GM18868 (cell line): ENCODE measurements at regions not wholly inside any gene's neighbourhood (a gene's known extent, or its start where the extent isn't known, plus 50 kb on each side); places are given as distances from the start of the nearest gene placed in this dataset.
"Not testable (repeated sequence)": the region's sequence is repeated elsewhere in the genome, so short reads cannot be mapped to it uniquely, and the experiment has no call there.

Source experiments
- ATAC-seq: cut with Tn5 transposase; IDR thresholded peaks from one replicate; pipeline ENCODE4 v1.9.1; 2021; ENCODE audit warnings: mild to moderate bottlenecking, moderate library complexity; ENCODE audit not compliant: unreplicated experiment

DNA sequence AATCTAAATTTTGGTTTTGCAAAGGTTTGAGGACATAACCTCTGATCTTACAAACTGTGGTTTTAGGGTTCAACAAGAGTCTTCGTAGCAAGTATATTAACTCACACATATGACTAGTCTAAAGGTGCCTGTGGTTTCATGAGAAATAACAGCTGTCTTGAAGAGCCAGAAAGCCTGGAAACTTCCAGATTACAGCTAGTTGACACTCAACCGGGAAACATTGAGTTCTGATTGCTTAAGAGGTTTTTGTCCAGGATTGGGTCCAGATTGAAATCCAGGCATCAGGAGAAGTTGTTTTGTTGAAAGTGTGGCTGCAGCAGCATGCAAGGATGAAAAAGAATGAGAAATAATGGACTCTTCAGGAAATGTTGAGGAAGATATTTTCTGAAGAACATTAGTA is 69.9 kb downstream of the TSPY2 start:
- not testable (repeated sequence) for ATAC-seq

DNA sequence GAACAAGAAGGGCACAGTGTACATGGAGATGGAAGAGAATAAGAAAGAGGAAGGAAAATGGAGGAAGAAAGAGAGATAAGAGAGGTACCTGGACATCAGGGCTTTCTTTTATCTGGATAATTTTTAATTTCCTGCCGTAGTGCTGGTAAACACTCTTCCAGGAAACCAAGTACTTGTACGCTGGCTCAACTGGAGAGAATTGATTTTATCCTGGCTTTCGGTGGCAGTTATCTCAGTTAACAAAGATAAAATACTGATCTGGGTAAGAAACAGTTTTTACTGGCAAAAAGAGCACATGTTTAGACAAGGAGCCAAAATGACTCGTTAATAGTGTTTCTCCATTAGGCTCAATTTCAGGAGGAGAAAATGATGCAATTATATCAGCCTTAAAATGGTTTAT is 70.4 kb downstream of the TSPY2 start:
- ATAC-seq = not testable (repeated sequence)

DNA sequence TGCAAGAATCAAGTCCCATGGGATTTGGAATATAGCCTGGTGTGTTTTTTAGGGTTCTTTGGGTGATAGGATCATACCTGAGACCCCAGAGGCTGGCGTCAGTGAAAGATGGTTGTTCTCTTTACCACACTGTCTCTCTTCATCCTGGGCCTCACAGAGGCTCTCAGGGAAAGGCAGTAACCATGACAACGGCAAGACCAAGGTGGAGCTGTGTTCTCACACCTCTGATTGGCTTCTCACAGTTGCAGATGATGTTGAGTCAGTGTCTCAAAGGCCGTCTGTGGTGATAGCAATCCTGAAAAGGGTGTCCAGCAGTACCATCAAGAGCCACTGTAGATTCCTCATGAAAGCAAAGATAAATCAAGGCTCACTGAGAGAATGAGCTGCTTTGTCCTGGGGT is 120.4 kb downstream of the TSPY2 start:
- ATAC-seq = not testable (repeated sequence)

DNA sequence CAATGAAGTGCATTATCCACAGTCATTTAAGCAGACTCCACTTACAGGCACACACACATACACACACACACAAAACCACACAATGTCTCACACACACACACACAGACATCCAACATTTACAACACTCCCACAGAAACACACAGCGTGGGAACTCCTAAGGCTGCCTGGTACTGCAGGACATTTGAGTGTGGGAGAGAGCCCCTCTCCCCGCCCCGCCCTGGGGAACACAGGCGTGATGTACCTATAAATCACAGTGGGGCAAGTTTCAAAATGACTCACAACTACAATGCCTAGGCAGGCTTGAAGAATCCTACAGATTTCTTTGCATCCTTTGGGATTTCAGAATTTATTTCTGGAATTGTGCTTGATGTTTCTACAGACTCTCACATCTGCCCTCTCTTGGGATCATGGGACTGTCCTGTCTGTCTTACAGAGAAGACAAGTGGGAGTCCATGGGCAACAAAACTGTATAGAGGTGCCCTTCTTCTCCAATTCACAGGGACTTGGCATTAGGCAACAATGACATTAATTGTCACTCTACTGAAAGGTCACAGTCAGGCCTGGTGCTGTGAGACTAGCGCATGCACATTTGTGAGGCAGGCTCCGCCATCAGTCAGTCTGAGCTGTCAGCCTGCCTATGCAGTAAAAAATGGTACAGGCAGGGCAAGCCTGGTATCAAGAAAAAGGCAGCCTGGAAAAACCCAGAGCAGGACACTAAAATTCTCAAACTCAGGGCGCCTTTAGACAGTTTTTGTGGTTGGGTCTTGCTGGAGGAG is 136.6 kb downstream of the TSPY2 start:
- peak; percentile 64 for ATAC-seq

DNA sequence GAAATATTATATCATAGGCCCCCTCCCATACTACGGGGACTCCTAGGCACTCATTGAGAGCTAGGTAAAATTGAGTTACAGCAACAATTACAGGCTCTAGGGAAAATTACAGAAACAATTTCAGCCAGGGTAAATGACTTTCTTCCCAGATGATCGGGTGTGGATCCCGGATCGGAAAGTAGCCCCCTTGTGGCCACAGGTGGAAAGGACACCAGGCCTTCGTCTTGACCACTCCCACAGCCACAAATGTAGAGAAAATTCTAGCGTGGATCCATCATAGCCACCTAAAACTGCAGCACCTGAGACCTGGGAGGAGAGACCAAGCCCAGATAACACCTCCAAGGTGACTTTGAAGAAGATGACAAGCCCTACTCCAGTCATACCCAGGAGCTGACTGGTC is 142.6 kb downstream of the TSPY2 start:
- not testable (repeated sequence) for ATAC-seq

DNA sequence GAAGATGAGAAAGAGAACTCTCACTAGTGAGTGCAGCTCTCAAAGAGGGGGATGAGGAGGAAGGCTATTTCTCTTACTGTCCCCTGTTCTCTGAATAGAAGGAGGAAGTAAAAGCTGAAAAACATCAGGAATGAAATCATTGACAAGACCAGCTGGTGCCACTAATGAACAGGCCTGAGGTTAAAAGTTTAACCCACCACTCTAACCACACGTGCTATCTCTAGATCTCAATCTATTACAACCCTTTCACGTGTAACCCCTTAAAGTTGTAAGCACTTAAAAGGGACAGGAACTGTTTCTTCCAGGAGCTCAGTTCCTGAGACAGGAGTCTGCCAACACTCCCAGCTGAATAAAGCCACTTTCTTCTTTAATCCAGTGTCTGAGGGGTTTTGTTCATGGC is 143.5 kb downstream of the TSPY2 start:
- peak; percentile 85 for ATAC-seq

DNA sequence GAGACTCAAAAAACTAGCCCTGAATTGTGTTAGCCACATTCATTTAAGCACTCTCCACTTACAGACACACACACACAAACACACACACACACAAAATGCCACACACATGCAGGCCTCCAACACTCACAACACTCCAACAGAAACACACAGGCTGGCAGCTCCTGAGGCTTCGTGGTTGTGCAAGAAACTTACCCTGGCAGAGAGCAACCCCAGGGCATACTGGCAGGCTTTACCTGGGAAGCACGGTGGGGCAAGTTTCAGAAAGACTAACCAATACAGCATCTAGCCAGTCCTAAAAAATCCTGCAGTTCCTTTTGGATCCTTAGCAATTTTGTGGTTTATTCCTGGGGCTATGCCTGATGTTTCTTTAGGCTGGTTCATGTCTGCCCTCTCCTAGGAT is 146.2 kb downstream of the TSPY2 start:
- ATAC-seq = not testable (repeated sequence)

DNA sequence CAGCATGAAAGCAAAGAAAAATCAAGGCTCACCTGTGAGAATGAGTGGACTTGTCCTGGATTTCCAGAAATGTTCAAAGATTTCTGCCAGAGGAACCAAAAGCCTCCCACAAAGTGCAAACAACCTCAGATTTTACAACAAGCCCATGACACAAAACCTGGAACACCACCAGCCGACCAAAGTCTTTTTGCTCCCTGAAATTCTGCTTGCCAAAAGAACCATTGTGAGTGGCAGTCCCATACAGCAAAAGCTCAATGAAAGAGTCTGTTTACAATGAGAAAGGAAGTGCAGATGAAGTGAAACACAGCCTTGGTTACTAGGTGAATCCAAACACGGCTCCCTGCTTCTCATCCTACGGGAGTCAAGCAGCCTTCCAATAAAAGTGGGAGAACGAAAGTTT is 147.2 kb downstream of the TSPY2 start:
- not testable (repeated sequence) for ATAC-seq

DNA sequence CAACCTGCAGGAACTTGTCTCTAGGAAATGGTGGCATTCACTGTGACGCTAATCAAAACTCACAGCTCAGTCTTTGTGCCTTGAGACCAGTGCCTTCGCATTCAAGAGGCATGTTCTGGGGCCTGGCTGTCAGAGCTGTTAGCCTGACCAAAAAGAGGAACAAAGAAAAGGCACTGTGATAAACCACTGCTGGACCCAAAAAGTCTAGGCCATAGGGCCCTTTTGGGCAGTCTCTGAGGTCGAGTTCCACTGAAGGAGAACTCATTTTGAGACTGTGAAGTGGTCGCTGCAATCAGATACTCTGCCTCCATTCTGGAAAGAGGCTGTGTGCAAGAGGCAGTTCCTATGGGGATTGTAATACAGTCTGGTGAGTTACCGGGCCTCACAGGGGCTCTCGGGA is 149.0 kb downstream of the TSPY2 start:
- peak; percentile 94 for ATAC-seq

DNA sequence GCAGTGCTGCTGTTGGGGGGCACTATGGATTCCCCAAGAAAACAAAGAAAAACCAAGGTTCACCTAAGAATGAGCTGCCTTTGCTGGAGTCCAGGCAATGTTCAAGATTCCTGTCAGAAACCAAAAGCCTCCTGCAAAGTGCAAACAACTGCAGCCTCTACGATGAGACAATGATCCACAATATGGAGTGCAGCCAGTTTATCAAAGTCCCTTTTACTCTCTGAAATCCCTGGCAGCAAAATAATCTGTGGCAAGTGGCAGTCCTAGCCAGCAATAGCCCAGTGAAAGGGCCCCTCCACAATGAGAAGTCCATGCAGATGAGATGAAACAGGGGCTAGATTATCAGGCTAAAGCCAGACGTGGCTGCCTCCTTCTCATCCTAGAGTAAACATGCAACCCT is 155.8 kb downstream of the TSPY2 start:
- not testable (repeated sequence) for ATAC-seq

DNA sequence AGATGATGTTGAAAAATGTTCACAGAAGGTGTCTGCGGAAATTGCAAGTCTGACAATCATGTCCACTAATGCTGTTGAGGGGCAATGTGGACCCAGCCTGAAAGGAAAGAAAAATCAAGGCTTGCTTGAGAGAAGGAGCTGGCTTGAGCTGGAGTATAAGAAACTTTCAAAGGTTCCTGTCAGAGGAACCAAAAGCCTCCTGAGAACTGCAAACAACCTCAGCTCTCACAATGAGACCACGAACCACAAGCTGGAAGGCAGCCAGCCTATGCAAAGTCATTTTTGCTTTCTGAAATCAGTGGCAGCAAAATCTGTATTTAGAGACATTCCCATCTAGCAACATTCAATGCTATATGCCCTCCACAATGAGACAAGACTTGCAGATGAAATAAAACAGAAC is 160.8 kb downstream of the TSPY2 start:
- peak; percentile 95 for ATAC-seq

DNA sequence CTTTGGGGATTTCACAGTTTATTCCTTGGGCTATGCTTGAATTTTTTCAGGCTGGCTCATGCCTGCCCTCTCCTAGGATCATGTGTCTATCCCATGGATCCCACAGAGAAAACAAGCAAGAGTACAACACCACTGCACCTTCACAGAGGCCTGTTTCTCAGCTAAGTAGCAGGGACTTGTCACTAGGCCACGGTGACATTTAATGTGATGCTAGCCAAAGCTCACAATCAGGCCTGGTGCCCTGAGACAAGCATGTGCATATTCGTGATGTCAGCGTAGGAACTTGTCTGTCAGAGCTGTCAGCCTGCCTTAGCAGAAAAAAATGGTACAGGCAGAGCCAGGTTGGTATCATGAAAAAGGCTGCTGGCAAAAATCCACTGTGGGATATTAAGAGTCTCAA is 173.1 kb downstream of the TSPY2 start:
- not testable (repeated sequence) for ATAC-seq

DNA sequence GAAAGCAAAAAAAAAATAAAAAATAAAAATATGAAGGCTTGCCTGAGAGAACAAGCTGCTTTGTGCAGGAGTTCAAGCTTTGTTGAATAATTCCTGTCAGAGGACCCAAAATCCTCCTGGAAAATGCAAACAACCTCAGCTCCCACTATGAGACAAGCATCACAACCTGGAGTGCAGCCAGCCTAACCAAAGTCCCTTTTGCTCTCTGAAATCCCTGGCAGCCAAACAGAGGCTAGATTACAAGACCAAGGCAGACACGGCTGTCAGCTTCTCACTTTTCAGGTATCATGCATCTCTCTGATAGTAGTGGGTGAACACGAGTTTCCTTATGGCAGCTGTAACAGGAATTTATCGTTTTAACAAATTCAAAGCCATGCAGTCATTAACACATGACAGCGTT is 180.7 kb downstream of the TSPY2 start:
- not testable (repeated sequence) for ATAC-seq

DNA sequence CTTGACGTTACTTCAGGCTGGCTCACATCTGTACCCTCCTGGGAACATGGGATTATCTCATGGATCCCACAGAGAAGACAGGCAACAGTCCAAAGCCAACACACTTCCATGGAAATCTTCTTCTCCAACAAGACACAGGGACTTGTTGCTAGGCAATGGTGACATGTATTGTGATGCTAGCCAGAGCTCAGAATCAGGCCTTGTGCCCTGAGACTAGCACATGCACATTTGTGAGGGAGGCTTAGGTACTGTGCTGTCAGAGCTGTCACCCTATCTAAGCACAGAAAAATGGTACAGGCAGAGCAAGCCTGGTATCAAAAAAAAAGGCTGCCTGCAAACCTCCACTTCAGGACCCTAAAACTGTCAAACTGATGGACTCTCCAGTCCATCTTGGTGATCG is 199.5 kb downstream of the TSPY2 start:
- ATAC-seq = not testable (repeated sequence)

DNA sequence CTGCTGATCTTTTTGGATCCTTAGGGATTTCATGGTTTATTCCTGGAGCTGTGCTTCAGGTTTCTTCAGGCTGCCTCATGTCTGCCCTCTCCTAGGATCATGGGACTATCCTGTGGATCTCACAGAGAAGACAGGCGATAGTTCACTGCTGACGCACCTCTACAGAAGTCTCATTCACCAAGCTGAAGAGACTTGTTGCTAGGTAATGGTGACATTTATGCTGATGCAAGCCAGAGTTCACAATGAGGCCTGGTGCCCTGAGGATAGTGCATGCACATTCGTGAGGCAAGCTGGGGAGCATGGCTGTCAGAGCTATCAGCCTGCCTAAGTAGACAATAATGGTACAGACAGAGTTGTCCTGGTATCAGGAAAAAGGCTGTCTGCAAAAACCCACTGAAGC is 201.4 kb downstream of the TSPY2 start:
- ATAC-seq = not testable (repeated sequence)

DNA sequence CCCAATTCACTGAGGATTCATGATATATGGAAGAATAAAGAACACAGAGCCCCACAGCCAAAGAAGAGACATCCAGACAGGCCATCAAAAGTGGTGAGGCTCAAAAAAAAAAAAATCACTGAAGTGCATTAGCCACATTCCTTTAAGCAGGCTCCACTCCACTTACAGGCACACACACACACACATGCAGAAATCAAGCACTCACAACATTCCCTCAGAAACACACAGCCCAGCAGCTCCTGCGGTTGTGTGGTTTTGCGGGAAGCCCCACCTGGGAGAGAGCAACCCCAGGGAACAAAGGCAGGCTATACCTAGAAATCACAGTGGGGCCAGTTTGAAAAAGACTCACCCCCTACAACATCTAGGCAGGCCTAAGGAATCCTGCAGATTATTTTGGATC is 222.3 kb downstream of the TSPY2 start:
- not testable (repeated sequence) for ATAC-seq

DNA sequence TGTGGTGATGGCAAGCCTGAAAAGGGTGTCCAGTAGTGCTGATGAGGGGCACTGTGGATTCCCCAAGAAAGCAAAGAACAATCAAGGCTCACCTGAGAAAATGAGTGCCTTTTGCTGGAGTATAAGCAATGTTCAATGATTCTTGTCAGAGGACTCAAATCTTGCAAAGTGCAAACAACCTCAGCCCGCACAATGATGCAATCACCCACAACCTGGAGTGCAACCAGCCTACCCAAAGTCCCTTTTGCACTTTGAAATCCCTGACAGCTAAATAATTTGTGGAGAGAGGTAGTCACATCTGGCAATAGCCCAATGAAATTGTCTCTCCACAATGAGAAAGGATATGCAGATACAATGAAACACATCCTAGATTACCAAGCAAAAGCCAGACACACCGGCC is 225.8 kb downstream of the TSPY2 start:
- ATAC-seq = not testable (repeated sequence)

DNA sequence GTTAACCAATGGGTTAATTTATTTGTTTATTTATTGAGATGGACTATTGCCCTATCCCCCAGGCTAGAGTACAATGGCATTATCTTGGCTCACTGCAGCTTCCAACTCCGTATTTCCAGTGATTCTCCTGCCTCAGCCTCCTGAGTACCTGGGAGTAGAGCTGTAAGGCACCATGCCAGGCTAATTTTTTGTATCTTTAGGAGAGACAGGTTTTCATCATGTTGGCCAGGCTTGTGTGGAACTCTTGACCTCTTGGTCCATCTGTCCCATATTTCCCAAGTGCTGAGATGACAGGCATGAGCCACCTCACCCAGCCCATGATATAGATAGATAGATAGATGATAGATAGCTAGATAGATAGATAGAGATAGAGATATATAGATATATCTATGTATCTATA is 249.4 kb downstream of the TSPY2 start:
- not testable (repeated sequence) for ATAC-seq

DNA sequence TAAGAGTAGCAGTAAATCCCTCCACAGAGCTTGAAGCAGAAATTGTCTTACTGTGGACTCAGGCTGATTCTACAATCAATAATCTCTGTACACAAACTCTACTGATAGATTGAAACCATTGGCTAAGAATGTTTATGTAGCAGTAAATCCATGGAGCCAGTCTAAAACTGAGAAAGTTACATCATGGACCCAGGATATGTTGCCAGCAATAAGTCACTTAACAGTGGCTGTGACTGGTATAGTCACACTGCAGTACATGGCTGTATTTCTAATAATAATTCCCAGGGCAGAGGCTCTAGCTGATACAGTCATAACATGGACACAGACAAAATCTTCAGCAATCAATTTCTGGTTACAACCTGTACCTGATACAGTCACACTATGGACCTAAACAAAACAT is 262.8 kb downstream of the TSPY2 start:
- not testable (repeated sequence) for ATAC-seq

DNA sequence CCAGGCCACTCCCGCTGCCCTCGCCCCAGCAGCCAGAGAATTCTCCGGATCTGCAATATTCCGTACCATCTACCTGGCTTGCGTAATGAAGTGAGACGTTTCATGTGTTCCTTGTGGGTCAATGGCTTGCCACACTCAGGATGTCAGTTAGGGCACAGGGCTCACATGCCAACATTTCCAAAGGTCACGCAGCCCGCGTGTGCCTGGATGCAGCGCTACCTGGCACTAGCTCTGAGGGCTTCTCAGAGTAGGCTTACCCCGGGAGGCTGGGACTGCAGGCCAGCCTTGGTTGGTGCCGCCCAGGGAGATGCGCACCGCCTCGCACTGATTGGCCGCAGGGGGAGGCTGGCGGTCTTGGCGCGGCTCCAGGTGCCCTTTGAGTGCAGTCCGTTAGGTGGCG is 274.0 kb downstream of the TSPY2 start:
- ATAC-seq = not testable (repeated sequence)

DNA sequence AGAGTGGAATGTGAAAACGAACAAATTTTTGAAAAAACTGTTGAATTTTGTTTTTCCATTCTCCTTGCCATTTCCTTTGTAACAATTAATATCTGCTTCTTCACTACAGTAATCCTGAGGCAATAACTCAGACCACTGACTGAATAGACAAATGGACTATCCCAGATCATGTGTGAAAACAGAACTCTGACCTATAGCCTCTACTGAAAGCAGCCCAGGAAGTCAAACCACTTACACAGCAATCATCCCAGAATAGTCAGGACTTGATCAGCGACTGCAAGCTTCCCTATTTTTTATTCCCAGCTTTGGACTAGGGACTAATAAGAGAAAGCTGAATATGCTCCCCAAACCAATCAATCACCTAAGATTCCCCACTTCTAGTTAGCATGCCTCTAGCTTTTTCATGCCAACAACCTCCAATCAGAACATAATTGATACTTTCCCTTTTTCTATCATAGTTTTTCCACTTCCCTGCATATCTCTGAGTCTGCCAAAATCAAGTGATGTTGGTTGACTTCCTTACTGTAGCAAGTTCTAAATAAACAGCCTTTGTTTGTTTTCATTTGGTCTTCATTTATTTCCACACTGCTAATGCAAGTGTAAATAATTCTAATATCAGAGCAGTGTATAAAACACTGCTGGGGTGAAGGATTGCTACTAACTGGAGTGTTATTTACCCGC is 298.2 kb downstream of the TSPY2 start:
- ATAC-seq = not testable (repeated sequence)

DNA sequence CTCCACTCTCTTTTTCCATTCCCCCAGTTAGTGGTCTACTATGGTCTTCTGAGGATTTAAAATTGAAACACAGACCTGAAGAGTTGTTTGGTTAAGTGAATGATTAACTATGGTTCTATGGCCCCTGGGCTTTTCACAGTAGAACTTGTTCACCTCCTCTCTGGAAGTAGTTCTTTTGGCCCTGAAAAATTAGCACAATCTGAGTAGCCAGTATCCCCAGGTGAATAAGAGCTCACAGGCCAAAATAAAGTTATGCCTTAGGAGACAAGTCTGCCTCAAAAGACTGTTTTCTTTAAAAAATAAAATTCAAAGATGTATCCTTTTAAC is 298.7 kb downstream of the TSPY2 start:
- not testable (repeated sequence) for ATAC-seq
